ENCODE measurements at regions not wholly inside any gene's neighbourhood (a gene's known extent, or its start where the extent isn't known, plus 50 kb on each side); places are given as distances from the start of the nearest gene placed in this dataset.

DNA sequence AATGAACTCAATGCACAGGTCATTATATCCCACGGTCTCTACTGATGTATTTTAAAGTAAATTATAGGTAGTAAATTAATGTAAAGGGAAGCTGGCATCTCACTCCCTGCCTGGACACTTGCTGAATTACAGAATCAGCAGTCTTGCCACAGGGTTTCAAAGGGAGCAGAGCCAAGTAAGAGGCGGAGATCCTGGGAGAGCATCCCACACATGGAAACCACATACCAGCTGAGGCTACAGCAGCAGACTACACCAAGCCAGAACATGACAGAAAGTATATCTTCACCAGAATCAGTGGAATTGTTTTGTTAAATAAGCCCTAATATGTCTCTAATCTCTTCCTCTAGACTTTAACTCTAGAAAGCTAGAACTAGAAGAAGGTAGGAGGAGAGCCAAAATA, 1689.2 kb upstream of the WWC1 start:
- Histone ChIP-seq H3K9ac (no peak overlapping the region), H3K79me2 (ENCODE audit: insufficient read depth) (no peaks in the 10 kb centered on the region), H3K9me2 (ENCODE audit: insufficient read depth) (no peaks in the 10 kb centered on the region), H3K9me3 (ENCODE audit: low read depth) (no peaks in the 10 kb centered on the region), H2AFZ (no peak overlapping the region), H3K36me3 (ENCODE audit: low read depth) (no peaks in the 10 kb centered on the region), H3K4me1 (ENCODE audit: insufficient read depth) (no peaks in the 10 kb centered on the region), H3F3A (ENCODE audit: insufficient read depth) (no peaks in the 10 kb centered on the region), H3K27me3 (replicated peaks; ENCODE audit: insufficient read depth) (no peaks in the 10 kb centered on the region), H4K20me1 (ENCODE audit: insufficient read depth) (no peaks in the 10 kb centered on the region), H3K4me3 (no peak overlapping the region), H3K4me2 (ENCODE audit: unreplicated experiment) (no peak overlapping the region), H3K27ac (no peak overlapping the region)
- in situ Hi-C loops (cut with MboI): no loop called here
- TF ChIP-seq EZH2 (IDR thresholded peaks at IDR 0.05; ENCODE audit: insufficient read depth, poor library complexity, severe bottlenecking) (no peak), EZH2phosphoT487 (IDR thresholded peaks at IDR 0.05; ENCODE audit: insufficient read depth, low read depth) (no peak)
- WGBS, 2 experiments (ENCODE audit: low coverage in 1 of 2, low lambda C conversion rate in 2 of 2, missing lambda C conversion rate in 2 of 2): 4 to 12% methylated on average over 2 of the region's 2 CpGs
- no peak for DNase-seq

DNA sequence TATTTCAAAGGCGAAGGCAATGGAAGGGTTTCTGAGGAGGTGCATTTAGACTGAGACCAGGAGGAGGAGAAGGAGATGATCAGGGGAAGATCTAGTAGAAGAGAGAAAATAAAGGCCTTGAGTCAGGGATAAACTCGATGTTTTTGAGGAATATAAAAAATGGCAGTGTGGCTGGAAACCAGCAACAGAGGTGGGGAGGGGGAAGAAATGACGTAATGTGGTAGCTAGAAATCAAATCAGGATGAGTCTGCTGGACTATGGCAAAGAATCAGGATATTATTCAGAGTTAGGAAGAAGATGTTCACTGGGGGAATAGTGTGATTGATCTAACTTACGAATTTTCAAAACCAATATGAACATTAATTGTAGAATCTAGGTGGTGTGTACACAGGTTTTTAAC, 1673.9 kb upstream of the WWC1 start:
- H3K4me1 ChIP-seq (ENCODE audit: insufficient read depth): no peaks in the 10 kb centered on the region
- in situ Hi-C loops (cut with MboI): no loop called here
- H3K79me2 ChIP-seq (ENCODE audit: insufficient read depth): no peaks in the 10 kb centered on the region
- no peaks in the 10 kb centered on the region for H3K9me3 ChIP-seq (ENCODE audit: low read depth)
- no peak overlapping the region for H3K4me2 ChIP-seq (ENCODE audit: unreplicated experiment)
- no peaks in the 10 kb centered on the region; the same call in 1 of the 2 replicates for H4K20me1 ChIP-seq (ENCODE audit: insufficient read depth)
- no peak for DNase-seq
- no peak for TF ChIP-seq EZH2 (IDR thresholded peaks at IDR 0.05; ENCODE audit: insufficient read depth, poor library complexity, severe bottlenecking)
- TF ChIP-seq EZH2phosphoT487 (IDR thresholded peaks at IDR 0.05; ENCODE audit: insufficient read depth, low read depth): no peak
- 16 to 24% methylated on average over 4 of the region's 4 CpGs for WGBS, 2 experiments (ENCODE audit: low coverage in 1 of 2, low lambda C conversion rate in 2 of 2, missing lambda C conversion rate in 2 of 2)
- H3K27me3 ChIP-seq (replicated peaks; ENCODE audit: insufficient read depth): no peaks in the 10 kb centered on the region
- no peak overlapping the region for H3K9ac ChIP-seq
- H2AFZ ChIP-seq: no peak overlapping the region
- no peak overlapping the region for H3K4me3 ChIP-seq
- no peaks in the 10 kb centered on the region for H3F3A ChIP-seq (ENCODE audit: insufficient read depth)
- H3K9me2 ChIP-seq (ENCODE audit: insufficient read depth): no peaks in the 10 kb centered on the region
- H3K36me3 ChIP-seq (ENCODE audit: low read depth): no peaks in the 10 kb centered on the region
- no peak overlapping the region for H3K27ac ChIP-seq

DNA sequence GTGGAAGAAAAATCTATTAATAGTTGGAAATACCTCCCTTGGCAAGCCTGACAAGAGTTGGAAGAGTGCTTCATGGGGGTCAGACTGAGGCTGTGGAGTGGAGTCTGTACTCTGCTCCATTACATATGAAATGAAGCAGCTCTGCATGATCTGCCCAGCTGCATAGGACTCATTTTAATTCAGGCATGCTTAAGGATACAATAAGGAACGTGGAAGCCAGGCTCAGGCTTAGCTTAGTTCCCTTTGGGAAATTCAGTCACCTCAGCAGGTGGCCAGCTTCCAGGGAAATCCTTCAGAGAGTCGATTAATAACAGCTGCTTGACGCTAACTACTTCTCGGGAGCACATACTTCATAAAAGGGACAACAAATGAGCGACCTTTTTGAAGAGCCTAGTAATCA, 1672.9 kb upstream of the WWC1 start:
- H3K79me2 ChIP-seq (ENCODE audit: insufficient read depth): no peaks in the 10 kb centered on the region
- no peaks in the 10 kb centered on the region; the same call in 1 of the 2 replicates for H4K20me1 ChIP-seq (ENCODE audit: insufficient read depth)
- in situ Hi-C loops (cut with MboI): no loop called here
- H3K9me2 ChIP-seq (ENCODE audit: insufficient read depth): no peaks in the 10 kb centered on the region
- H3K36me3 ChIP-seq (ENCODE audit: low read depth): no peaks in the 10 kb centered on the region
- WGBS, 2 experiments (ENCODE audit: low coverage in 1 of 2, low lambda C conversion rate in 2 of 2, missing lambda C conversion rate in 2 of 2): 9 to 10% methylated on average over 5 of the region's 5 CpGs
- H3F3A ChIP-seq (ENCODE audit: insufficient read depth): no peaks in the 10 kb centered on the region
- no peak overlapping the region for H2AFZ ChIP-seq
- TF ChIP-seq EZH2 (IDR thresholded peaks at IDR 0.05; ENCODE audit: insufficient read depth, poor library complexity, severe bottlenecking): no peak
- H3K4me1 ChIP-seq (ENCODE audit: insufficient read depth): no peaks in the 10 kb centered on the region
- no peak overlapping the region for H3K27ac ChIP-seq
- no peaks in the 10 kb centered on the region for H3K27me3 ChIP-seq (replicated peaks; ENCODE audit: insufficient read depth)
- no peaks in the 10 kb centered on the region for H3K9me3 ChIP-seq (ENCODE audit: low read depth)
- no peak overlapping the region for H3K9ac ChIP-seq
- DNase-seq: no peak
- no peak overlapping the region for H3K4me2 ChIP-seq (ENCODE audit: unreplicated experiment)
- H3K4me3 ChIP-seq: no peak overlapping the region

DNA sequence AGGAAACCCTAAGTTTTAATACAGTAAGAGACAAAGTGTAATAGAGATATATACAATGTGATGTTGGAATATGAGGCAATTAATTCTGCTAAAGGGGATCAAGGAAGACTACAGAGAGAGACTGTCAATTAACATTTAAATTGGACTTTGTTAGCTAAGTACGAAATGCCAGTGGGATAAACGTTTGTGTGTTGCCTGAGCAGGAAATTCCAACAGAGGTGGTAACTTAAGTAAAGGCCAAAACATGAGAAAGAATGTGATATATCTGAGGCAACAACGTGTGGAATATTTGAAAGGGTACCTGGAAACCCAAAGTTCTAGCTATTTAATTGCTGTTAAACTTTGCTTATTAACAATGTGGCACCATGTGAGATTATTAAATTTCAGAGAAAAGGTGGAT, 1666.9 kb upstream of the WWC1 start:
- Histone ChIP-seq H3F3A (ENCODE audit: insufficient read depth) (no peaks in the 10 kb centered on the region), H3K27me3 (replicated peaks; ENCODE audit: insufficient read depth) (no peaks in the 10 kb centered on the region), H3K79me2 (ENCODE audit: insufficient read depth) (no peaks in the 10 kb centered on the region), H3K9me3 (ENCODE audit: low read depth) (no peaks in the 10 kb centered on the region), H2AFZ (no peak overlapping the region), H3K4me3 (no peak overlapping the region), H3K4me2 (ENCODE audit: unreplicated experiment) (no peak overlapping the region), H3K36me3 (ENCODE audit: low read depth) (no peaks in the 10 kb centered on the region), H3K27ac (no peak overlapping the region), H3K9me2 (ENCODE audit: insufficient read depth) (no peaks in the 10 kb centered on the region), H3K9ac (no peak overlapping the region), H3K4me1 (ENCODE audit: insufficient read depth) (no peaks in the 10 kb centered on the region), H4K20me1 (ENCODE audit: insufficient read depth) (no peaks in the 10 kb centered on the region)
- WGBS, 2 experiments (ENCODE audit: low coverage in 1 of 2, low lambda C conversion rate in 2 of 2, missing lambda C conversion rate in 2 of 2): 0 to 5% methylated on average over 3 of the region's 3 CpGs
- in situ Hi-C loops (cut with MboI): no loop called here
- no peak for TF ChIP-seq EZH2 (IDR thresholded peaks at IDR 0.05; ENCODE audit: insufficient read depth, poor library complexity, severe bottlenecking)
- no peak for TF ChIP-seq EZH2phosphoT487 (IDR thresholded peaks at IDR 0.05; ENCODE audit: insufficient read depth, low read depth)
- no peak for DNase-seq

DNA sequence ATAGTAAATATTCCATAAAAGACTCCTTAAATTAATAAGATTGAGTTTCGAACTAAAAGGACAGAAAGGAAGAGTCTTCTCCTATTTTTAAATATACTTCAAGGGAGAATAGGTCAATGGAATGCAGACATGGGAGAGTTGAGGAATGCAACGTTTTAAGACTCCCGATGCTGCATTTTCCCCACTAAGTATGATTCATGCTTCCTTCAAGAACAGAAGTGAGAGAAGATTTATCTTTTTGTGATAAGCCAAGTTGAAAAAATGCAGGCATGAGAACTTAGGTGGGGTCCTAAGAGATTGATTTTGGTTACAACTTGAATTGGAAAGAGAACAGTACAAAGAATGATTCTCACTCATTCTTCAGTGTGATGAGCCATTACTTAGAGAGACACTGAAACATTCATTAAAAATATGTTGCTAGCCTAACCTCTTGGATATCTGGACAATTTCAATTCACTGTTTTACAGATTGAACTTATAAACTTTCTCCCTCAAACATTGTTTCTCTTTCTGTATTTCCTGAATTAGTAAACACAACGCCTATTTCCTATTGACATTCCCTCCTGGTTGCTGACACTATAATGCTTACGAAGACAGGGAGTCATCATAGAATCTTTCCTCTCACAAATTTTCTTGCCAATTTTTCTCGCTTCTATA, 1666.1 kb upstream of the WWC1 start:
- no peaks in the 10 kb centered on the region for H3K36me3 ChIP-seq (ENCODE audit: low read depth)
- H3K4me2 ChIP-seq (ENCODE audit: unreplicated experiment): no peak overlapping the region
- H3K79me2 ChIP-seq (ENCODE audit: insufficient read depth): no peaks in the 10 kb centered on the region
- H4K20me1 ChIP-seq (ENCODE audit: insufficient read depth): no peaks in the 10 kb centered on the region
- H3K4me1 ChIP-seq (ENCODE audit: insufficient read depth): no peaks in the 10 kb centered on the region
- H3K4me3 ChIP-seq: no peak overlapping the region
- H2AFZ ChIP-seq: no peak overlapping the region
- WGBS, 2 experiments (ENCODE audit: low coverage in 1 of 2, low lambda C conversion rate in 2 of 2, missing lambda C conversion rate in 2 of 2): 8 to 10% methylated on average over 6 of the region's 6 CpGs
- in situ Hi-C loops (cut with MboI): no loop called here
- H3K9me3 ChIP-seq (ENCODE audit: low read depth): no peaks in the 10 kb centered on the region
- H3F3A ChIP-seq (ENCODE audit: insufficient read depth): no peaks in the 10 kb centered on the region
- no peak overlapping the region for H3K9ac ChIP-seq
- H3K27ac ChIP-seq: no peak overlapping the region
- TF ChIP-seq EZH2 (IDR thresholded peaks at IDR 0.05; ENCODE audit: insufficient read depth, poor library complexity, severe bottlenecking) (no peak), EZH2phosphoT487 (IDR thresholded peaks at IDR 0.05; ENCODE audit: insufficient read depth, low read depth) (no peak)
- no peak for DNase-seq
- H3K27me3 ChIP-seq (replicated peaks; ENCODE audit: insufficient read depth): no peaks in the 10 kb centered on the region
- H3K9me2 ChIP-seq (ENCODE audit: insufficient read depth): no peaks in the 10 kb centered on the region
